HG03442 (cell line): ENCODE measurements at regions not wholly inside any gene's neighbourhood (a gene's known extent, or its start where the extent isn't known, plus 50 kb on each side); places are given as distances from the start of the nearest gene placed in this dataset.
"Not testable (repeated sequence)": the region's sequence is repeated elsewhere in the genome, so short reads cannot be mapped to it uniquely, and the experiment has no call there.

Experiments
- ATAC-seq: cut with Tn5 transposase; IDR thresholded peaks from one replicate; pipeline ENCODE4 v1.9.1; 2021; ENCODE audit warnings: mild to moderate bottlenecking, moderate library complexity; ENCODE audit not compliant: unreplicated experiment

GRCh38 chr6:27775138-27775795, 136.9 kb downstream of the OR2B2 start:
- ATAC-seq = not testable (repeated sequence)

DNA sequence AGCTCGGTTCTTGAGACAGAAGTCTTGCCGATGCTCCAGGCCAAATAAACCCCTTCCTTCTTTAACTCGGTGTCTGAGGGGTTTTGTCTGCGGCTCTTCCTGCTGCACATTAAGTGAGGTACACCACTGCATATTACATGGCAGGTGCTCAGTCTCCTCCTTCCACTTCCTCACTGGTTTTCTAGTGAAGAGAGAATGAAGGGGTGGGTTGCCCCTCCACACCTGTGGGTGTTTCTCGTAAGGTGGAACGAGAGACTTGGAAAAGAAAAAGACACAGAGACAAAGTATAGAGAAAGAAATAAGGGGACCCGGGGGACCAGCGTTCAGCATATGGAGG, 138.0 kb downstream of the OR2B2 start:
- not testable (repeated sequence) for ATAC-seq

DNA sequence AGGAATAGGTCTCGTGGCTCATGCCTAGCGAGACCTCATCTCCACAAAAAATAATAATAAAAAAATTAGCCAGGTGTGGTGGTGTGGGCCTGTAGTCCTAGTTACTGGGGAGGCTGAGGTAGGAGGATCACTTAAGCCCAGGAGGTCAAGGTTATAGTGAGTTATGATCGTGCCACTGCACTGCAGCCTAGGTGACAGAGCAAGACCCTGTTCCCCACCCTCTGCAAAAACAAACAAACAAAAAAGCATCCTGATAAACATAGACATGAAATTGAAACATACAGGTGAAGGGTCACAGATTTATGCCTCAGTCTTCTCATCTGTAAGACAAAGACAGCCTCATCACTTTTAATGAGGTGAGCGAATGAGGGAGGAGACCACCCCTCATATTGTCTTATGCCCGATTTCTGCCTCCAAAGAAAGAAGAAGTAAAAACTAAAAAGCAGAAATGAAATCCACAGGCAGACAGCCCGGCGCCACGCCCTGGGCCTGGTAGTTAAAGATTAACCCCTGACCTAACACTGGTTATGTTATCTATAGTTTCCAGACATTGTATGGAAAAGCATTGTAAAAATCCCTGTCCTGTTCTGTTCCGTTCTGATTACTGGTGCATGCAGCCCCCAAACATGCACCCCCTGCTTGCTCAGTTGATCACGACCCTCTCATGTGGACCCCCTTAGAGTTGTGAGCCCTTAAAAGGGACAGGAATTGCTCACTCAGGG, 138.5 kb downstream of the OR2B2 start:
- not testable (repeated sequence) for ATAC-seq

GRCh38 chr6:27772261-27773001, 139.8 kb downstream of the OR2B2 start:
- peak; percentile 79 for ATAC-seq

DNA sequence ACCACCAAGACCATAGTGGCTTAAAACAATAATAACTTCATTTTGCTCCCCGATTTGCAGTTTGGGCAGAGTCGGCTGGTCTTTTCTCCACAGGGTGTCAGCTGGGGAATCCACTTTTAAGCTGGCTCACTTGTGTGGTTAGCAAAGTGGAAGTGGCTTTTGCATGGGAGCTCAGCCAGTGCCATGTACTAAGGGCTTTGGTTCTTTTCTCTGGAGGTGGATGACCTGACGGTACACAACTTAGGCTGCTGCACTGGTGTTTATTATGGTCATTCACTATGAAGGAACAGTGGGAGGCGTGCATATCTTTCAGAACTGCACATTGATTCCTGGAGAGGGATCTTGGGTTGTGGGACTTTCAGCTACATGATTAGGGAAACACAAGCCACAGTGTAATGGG, 141.0 kb downstream of the OR2B2 start:
- ATAC-seq = no peak

DNA sequence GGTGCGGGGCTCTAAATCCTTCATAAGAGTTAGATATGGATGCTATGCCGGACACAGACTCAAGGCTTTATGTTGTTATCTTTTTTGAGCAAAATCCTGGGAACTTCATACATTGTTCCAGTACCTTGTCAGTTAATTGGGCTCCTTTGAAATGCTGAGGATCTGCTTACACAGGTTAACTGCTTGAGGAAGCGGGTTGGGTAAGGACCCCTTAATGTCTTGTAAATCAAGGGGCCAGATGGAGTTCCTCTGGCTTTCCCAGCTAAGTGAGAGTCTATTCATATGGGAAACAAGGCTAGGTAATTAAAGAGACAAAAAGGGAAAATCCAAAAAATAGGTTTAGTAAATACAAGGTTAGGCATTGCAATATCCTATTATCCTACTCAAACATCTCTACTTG, 141.5 kb downstream of the OR2B2 start:
- no peak for ATAC-seq

DNA sequence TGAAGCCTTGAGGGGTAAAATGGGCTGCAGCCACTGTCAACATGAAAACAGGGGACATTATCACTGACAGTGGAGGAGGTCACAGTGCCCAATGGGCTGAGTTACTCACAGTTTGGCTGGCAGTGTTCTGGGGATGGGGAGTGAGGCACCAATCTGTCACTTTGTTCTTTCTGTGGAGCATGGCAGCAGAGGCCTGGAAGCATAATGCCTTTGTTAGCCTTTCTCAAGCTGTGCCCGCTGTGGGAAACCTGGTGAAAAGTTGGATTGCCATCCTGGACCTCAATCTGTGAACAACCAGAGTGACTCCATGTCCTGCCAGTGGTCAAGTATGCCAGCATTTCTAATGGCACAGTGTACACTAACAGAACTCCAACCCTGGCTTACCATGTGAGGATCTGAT, 143.6 kb downstream of the OR2B2 start:
- ATAC-seq = no peak

DNA sequence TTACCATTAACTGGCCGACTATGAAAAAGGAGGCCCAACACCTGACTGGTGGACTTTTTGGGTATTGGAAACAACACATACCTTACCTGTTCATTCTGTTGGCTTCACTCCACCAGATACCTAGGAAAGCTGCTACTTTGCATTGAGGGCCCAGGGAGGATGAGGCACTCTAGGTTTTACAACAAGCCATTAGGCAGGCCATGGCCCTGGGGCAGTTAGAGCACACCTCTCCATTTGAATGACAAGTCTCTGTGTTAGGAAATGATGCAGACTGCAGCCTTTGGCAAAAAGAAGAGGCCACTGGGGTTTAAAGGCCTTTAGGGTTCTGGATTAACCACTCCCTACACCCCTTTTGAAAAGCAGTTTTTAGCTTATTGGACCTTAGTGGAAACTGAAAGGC, 144.3 kb downstream of the OR2B2 start:
- no peak for ATAC-seq

DNA sequence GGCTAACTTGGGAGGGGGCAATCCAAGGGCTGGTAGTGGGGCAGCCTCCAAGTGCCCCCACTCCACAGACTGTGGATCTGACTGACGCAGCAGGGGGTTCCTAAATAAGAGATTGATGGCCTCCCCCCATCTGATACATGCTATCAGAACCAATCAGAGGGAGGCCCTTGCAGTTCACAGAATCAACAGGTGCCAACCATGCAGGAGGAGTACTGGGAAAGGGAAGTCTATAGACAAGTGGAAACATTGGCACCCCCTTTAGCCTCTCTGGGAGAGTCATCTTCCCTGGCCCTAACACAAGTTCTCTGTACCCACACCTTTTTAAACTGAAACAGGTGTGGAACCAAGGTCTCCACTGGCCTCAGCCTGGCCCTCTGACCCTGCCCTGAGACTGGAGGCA, 145.8 kb downstream of the OR2B2 start:
- no peak for ATAC-seq

- ATAC-seq = no peak
Observed at GRCh38 chr6:27765028-27765590, 147.1 kb downstream of the OR2B2 start.

- ATAC-seq = no peak
Observed at GRCh38 chr6:27761391-27761790, 150.8 kb downstream of the OR2B2 start.

GRCh38 chr6:27760464-27760863, 151.7 kb downstream of the OR2B2 start:
- ATAC-seq = no peak

DNA sequence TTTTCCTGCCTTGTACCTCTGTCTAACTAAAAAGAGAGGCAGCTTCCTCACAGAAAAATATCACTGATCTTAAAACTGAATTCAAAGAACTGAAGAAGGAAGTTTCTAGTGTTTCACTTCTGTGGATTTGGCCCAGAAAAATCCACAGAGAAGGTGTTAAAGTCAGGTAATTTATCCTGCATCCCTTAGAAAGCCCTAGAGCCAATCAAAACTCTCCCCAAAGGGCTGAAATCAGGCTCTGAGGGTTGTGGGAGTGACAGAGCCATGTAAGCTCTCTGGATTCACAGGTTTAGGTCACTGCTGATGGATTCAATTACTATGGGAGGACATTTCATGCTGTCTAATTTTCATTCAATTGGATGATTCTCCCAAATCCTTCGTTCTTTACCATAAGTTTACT, 152.3 kb downstream of the OR2B2 start:
- no peak for ATAC-seq

GRCh38 chr6:27758491-27758890, 153.7 kb downstream of the OR2B2 start:
- ATAC-seq = no peak

GRCh38 chr6:27757307-27757706, 154.9 kb downstream of the OR2B2 start:
- ATAC-seq = no peak

DNA sequence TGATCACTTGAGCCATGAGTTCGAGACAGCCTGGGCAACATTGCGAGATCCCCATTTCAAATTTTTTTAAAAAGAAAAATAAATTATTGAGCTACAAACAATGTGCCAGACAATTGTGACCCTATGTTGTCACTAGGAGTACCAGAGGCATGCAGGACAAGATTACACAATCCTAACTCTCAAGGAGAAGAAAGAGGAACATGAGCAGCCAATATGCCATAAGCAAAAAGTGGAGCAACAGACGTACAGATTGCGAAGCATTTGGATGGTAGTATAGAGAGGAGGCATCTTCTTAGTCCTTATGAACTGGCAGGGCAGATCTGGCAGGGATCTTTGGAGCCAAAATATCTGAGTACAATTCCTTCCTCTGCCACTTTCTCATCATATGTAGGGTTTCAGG, 156.4 kb downstream of the OR2B2 start:
- ATAC-seq = no peak

GRCh38 chr6:27754408-27754782, 157.8 kb downstream of the OR2B2 start:
- ATAC-seq = no peak

DNA sequence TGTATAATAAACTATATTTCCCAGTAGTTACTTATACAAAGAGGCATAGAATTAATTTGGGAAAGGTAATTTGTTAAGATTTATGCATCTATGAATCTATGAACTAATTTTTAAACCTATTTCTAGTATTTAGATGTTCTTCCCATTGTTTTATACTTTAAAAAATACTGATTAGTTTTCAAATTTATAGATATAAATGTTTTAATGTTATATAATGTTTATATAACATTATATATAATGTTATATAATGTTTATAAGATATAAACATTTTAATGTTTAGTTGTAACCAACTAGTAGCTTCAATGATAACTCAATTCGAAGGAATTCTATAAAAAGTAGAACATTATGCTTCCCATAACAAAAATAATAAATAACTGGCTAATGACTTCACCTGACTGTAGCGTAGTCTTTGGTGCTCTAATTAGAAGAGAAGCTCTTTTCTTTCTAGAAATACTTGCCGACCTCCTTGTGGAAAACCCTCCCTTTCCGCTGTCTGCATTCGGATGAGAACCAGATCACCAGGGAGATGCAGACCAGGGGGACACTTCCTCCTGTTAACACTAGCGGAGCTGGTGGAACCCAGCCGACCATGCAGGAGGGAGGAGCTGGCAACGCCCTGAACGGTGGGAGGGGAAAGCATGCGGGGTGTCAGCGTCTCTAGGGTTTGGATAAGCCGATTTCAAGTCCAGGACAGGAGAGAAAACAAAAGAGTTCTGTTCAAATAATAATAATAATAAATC, 158.4 kb downstream of the OR2B2 start:
- peak; percentile 59 for ATAC-seq

GRCh38 chr6:27752038-27752885, 159.9 kb downstream of the OR2B2 start:
- ATAC-seq = peak; percentile 35

DNA sequence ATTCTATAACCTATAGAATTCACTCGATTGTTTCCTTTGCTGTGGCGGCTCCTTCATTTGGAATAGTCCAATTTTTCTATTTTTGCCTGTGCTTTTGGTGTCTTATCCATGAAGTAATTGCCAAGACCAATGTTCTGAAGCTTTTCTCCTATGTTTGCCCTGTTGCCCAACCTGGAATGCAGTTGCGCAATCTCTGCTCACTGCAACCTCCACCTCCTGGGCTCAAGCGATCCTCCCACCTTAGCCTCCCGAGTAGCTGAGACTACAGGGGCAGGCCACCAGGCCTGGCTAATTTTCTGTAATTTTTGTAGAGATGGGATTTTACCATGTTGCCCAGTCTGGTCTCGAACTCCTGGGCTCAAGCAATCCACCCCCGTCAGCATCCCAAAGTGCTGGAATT, 163.5 kb downstream of the OR2B2 start:
- no peak for ATAC-seq
